DMS53 (cell line): ENCODE measurements at regions not wholly inside any gene's neighbourhood (a gene's known extent, or its start where the extent isn't known, plus 50 kb on each side); places are given as distances from the start of the nearest gene placed in this dataset.

Experiments
- DNase-seq: peaks from one replicate; lab custom pipeline; 2025; lab: John Stamatoyannopoulos, UW

GRCh38 chr10:28811639-28812349, 134.5 kb downstream of the BAMBI start:
- DNase-seq: no peak

- no peak for DNase-seq
These were observed 135.4 kb downstream of the BAMBI start for GRCh38 chr10:28812384-28813372.

GRCh38 chr10:28815681-28816080, 138.4 kb downstream of the BAMBI start:
- DNase-seq: no peak

- DNase-seq: no peak
These were observed 145.6 kb downstream of the BAMBI start for GRCh38 chr10:28822719-28823464.

GRCh38 chr10:28823501-28824075, 146.3 kb downstream of the BAMBI start:
- no peak for DNase-seq

DNA sequence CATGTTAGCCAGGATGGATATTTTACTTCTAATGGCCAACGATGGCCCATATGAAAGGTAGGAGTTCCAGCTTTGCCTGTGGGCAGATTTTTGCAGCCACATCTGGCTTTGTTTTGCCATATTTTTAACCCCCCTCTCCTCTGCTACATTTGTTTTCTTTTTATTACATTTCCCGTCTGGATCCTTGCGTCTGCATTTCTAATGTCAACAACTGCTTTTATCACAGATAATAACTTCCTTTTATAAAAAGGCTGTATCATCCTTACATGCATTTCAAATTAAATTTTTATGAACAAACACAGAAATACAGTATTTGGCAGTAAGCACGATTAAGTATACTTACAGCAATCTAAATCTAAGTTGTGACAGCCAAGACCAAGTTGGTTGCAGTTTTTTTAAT, 156.0 kb downstream of the BAMBI start:
- no peak for DNase-seq

DNA sequence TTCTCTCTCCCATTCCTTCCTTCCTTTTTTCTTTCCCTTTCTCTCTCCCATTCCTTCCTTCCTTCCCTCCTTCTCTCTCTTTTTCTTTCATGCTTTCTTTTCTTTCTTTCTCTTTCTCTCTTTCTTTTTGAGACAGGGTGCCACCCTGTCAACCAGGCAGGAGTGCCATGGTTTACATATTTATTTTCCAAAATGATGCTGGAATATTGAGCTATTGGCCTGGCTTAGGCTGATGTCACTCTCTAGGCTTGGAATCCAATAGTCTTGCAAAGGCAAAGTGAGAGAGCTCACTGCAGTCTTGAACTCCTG, 159.1 kb downstream of the BAMBI start:
- no peak for DNase-seq

DNA sequence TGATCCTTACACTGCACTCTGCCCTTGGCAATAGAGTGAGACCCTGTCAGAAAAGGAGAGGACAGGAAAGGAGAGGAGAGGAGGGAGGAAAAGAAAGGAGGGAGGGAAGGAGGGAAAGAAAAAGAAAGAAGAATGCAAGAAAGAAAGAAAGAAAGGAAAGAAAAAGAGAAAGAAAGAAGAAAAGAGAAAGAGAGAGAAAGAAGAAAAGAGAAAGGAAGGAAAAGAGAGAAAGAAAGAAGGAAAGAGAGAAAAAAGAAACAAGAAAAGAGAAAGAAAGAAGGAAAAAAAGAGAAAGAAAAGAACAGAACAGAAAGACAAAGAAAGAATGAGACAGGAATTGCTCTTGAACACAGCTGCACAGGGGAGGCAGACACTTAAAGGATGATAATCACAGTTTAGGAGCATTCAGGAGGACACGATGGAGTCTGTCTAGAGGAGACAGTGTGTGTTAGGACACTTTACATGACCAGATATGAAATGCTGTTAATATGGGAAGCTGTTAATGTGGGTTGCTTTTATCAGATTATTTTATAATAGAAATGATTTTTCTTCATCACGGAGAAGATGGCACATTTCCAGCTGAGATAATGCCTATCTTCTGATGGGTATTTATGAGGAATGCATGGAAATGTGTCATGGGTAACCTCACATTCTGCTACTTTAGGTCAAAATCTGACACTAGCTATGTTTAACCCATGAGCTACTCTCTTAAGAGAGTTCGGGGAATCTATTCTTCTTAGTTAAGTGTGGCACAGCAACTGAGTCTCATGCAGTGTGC, 160.5 kb downstream of the BAMBI start:
- DNase-seq: no peak

GRCh38 chr10:28838908-28839307, 161.6 kb downstream of the BAMBI start:
- peak; percentile 45 for DNase-seq

DNA sequence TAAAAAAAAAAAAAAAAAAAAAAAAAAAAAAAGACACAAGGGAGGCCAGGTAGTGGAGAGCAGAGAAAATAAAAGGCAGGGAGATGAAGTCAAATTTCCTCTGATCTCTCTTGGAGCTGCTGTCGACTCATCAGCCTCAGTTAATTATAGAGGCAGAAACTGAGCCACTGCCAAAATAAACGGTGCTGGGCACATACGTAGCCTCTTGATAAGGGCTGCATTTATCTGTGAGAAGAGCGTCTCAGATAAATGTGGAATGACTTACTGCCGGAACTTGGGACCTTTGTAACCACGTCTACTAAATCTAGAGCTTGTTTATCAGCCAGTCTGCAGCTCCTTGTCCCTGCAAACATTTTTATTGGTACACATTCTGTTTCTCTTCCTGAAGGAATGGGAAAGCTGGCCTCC, 162.3 kb downstream of the BAMBI start:
- DNase-seq: no peak

GRCh38 chr10:28840202-28840601, 162.9 kb downstream of the BAMBI start:
- no peak for DNase-seq

GRCh38 chr10:28840971-28841370, 163.7 kb downstream of the BAMBI start:
- no peak for DNase-seq

- DNase-seq: no peak
These were observed 164.3 kb downstream of the BAMBI start for GRCh38 chr10:28841625-28842024.

DNA sequence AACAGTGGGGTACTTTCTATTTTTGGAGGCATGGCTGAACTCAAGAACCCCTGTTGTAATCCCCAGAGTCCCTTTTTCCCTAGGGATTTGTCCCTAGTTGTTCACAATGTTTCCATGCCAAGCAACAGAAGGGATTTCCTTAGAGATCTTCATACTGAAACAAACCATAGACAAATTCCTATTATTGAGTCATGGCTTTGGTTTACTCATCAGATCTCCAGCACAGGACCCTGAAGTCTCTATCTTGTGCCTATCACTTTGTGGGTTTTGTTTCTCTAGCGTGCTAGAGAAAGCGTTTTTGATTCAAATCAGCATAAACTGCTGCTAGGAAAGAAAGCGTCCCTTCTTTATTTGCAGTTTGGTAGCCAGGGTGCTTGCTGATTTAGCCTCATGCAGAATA, 165.0 kb downstream of the BAMBI start:
- DNase-seq: no peak

DNA sequence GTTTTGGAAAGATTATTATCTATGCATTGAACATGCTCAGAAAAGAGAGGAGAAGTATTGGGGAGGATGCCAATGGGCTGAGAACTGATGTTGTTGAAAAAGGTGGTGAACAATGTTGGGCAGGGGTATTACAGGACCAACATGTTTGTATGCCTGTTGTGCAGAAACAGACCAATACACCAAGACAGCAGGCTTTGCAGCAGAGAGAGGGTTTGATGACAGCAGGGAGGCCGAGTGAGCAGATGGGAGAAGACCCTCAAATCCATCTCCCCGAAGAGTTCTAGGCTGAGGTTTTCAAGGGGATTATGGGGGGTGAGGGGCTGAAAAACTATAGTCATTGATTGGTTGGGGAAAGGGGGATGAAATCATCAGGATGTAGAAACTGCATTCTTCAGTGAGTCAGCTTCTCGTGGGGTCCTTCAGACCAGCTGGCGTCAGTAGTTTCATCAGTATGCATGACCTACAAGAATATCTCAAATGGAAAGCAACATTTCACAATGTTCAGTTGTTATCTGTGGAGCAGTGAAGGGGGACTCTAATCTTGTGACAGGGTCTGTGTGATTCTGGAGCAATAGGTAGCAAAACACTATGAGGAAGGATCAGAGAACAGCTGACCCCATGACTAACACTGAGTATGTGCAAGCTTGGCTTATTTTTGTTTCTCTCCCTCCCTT, 167.8 kb downstream of the BAMBI start:
- no peak for DNase-seq

DNA sequence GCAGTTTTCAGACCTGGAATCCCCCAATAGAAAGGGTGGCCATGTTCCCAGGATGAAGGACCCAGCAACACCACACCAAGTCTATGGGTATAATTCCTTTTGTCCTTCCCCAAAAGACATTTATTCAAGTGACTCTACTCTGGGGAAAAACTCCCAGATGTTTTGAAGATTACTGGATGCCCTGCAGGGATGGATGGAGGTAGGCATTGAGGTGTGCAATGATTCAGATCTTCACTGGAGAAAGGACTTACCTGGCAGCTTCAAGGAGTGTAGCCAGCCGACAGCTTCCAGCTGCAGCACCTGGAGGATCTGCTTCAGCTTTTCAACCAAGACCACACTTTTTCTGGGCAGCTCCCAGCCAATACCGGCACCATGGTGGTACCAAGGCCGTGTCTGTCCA, 172.0 kb downstream of the BAMBI start:
- DNase-seq: no peak

- DNase-seq: no peak
These were observed 172.5 kb downstream of the BAMBI start for GRCh38 chr10:28849821-28850220.

- no peak for DNase-seq
These were observed 173.5 kb downstream of the BAMBI start for GRCh38 chr10:28850784-28851183.

GRCh38 chr10:28853195-28853594, 175.9 kb downstream of the BAMBI start:
- no peak for DNase-seq

GRCh38 chr10:28857164-28857563, 179.8 kb downstream of the BAMBI start:
- no peak for DNase-seq

DNA sequence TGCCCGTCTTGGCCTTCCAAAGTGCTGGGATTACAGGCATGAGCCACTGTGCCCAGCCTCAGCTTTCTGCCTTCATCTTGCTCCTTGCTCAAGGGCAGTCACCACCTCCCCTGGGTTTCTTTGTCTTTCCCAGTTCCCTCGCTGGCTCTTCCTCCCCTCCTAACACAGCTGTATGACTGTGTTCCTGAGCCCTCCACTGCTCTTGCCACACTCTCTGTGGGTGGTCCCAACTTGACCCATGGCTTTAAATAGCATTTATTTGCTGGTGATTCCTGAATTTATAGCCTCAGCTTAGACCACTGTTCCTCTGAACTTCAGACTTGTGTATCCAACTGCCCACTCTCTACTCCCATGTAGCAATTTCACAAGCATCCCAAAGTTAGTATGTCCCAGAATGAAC, 181.3 kb downstream of the BAMBI start:
- DNase-seq: no peak
